ENCODE measurements at regions not wholly inside any gene's neighbourhood (a gene's known extent, or its start where the extent isn't known, plus 50 kb on each side); places are given as distances from the start of the nearest gene placed in this dataset.

- Mint-ChIP-seq H3K4me1 (peaks cover 23% of the 10 kb centered on the region), H3K36me3 (ENCODE audit: low read depth) (no peaks in the 10 kb centered on the region), H3K4me3 (no peak overlapping the region), H3K27ac (peak overlapping the region; percentile 64), H3K27me3 (no peaks in the 10 kb centered on the region), H3K9me3 (peaks cover 2% of the 10 kb centered on the region)
- ChIA-PET CTCF (no interaction called here), POLR2A (interaction anchor here (1.0 kb wide), 1 partner anchor 18 kb away, joined by 4 read pairs; no protein-coding TSS in a partner anchor)
- TF ChIP-seq CTCF (IDR thresholded peaks at IDR 0.05), result no peak
- DNase-seq (no peak), ATAC-seq (ENCODE audit: low read depth) (peak; percentile 35)
- intact Hi-C loops (cut with micrococcal nuclease), result no loop called here
Observed at GRCh38 chr6:7960848-7961247, 50.3 kb upstream of the TXNDC5 start.

Data from activated B cell treated with CpG ODN at 0.5 μM for 24 hours (primary cell).